Hematopoietic multipotent progenitor cell treated with erythropoietin and hydrocortisone succinate and interleukin-3 and kit ligand, for 17 days (in vitro differentiated cells): ENCODE measurements at regions not wholly inside any gene's neighbourhood (a gene's known extent, or its start where the extent isn't known, plus 50 kb on each side); places are given as distances from the start of the nearest gene placed in this dataset.
"Not testable (repeated sequence)": the region's sequence is repeated elsewhere in the genome, so short reads cannot be mapped to it uniquely, and the experiment has no call there.

Experiments
- DNase-seq: peaks from one replicate; pipeline ENCODE4 v3.0.0-alpha.2; 2015; ENCODE audit warnings: low spot score

GRCh38 chr2:64795024-64795592 is 141.4 kb upstream of the SERTAD2 start:
- DNase-seq: no peak

GRCh38 chr2:64796926-64797325 is 143.2 kb upstream of the SERTAD2 start:
- DNase-seq: no peak

GRCh38 chr2:64797881-64798575 is 144.3 kb upstream of the SERTAD2 start:
- DNase-seq: no peak

- no peak for DNase-seq
Measured at GRCh38 chr2:64799592-64800252, 146.0 kb upstream of the SERTAD2 start.

- no peak for DNase-seq
Measured at GRCh38 chr2:64803776-64804175, 150.1 kb upstream of the SERTAD2 start.

GRCh38 chr2:64804651-64805050 is 150.9 kb upstream of the SERTAD2 start:
- DNase-seq: no peak

GRCh38 chr2:64807417-64807816 is 153.7 kb upstream of the SERTAD2 start:
- DNase-seq: no peak

- no peak for DNase-seq
Measured at GRCh38 chr2:64808092-64808491, 154.4 kb upstream of the SERTAD2 start.

GRCh38 chr2:64808754-64809153 is 155.0 kb upstream of the SERTAD2 start:
- DNase-seq: no peak

- DNase-seq: no peak
Measured at GRCh38 chr2:64809216-64809615, 155.5 kb upstream of the SERTAD2 start.

- no peak for DNase-seq
Measured at GRCh38 chr2:64812285-64812684, 158.6 kb upstream of the SERTAD2 start.

- no peak for DNase-seq
Measured at GRCh38 chr2:64814007-64814406, 160.3 kb upstream of the SERTAD2 start.

GRCh38 chr2:64816526-64816925 is 162.8 kb upstream of the SERTAD2 start:
- not testable (repeated sequence) for DNase-seq

- DNase-seq: no peak
Measured at GRCh38 chr2:64817453-64817852, 163.7 kb upstream of the SERTAD2 start.

GRCh38 chr2:64818664-64819060 is 164.9 kb upstream of the SERTAD2 start:
- no peak for DNase-seq

GRCh38 chr2:64819361-64819760 is 165.6 kb upstream of the SERTAD2 start:
- no peak for DNase-seq

- DNase-seq: no peak
Measured at GRCh38 chr2:64819774-64820688, 166.3 kb upstream of the SERTAD2 start.

- no peak for DNase-seq
Measured at GRCh38 chr2:64820901-64821300, 167.2 kb upstream of the SERTAD2 start.

GRCh38 chr2:64823794-64824193 is 165.4 kb upstream of the SLC1A4 start:
- DNase-seq: no peak

GRCh38 chr2:64825831-64826491 is 163.2 kb upstream of the SLC1A4 start:
- no peak for DNase-seq

GRCh38 chr2:64826703-64827102 is 162.5 kb upstream of the SLC1A4 start:
- DNase-seq: no peak

GRCh38 chr2:64828261-64828660 is 160.9 kb upstream of the SLC1A4 start:
- DNase-seq: no peak
